GM23248 (cell line): ENCODE measurements at regions not wholly inside any gene's neighbourhood (a gene's known extent, or its start where the extent isn't known, plus 50 kb on each side); places are given as distances from the start of the nearest gene placed in this dataset.

Experiments used
- EZH2 ChIP-seq: fragments of 200-600 bp; sonication (generic); IDR thresholded peaks from 2 replicates; pipeline ENCODE4 v1.6.1; 2018; ENCODE audit warnings: antibody characterized with exemption, mild to moderate bottlenecking; ENCODE audit not compliant: insufficient read depth, poor library complexity, severe bottlenecking
- EZH2phosphoT487 ChIP-seq: fragments of 200-600 bp; sonication (generic); IDR thresholded peaks from 2 replicates; pipeline ENCODE4 v1.6.1; 2018; ENCODE audit warnings: antibody characterized with exemption, moderate library complexity, mild to moderate bottlenecking, low read depth; ENCODE audit not compliant: insufficient read depth

DNA sequence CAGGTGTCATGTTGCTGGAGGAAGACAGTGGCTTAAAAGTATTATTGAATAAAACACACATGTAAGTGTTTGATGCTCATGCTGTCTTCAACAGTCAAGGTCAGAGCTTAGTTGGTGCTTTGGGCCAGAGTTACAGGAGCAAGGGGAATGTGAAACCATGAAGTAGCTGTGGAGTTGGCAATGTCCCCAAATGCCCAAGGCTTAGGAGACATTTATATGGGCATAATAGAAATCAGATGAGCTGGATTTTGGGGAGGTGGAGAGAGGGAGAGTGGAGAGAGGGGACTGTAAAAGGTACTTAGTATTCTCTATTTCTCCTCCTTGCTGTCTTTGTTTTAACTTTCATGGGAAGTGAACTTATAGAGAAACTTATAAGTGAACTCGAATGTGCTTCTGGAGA, 407.8 kb downstream of the ETS1 start:
- no peak for TF ChIP-seq EZH2phosphoT487
- TF ChIP-seq EZH2: no peak
